IMR-90 (cell line): ENCODE measurements at regions not wholly inside any gene's neighbourhood (a gene's known extent, or its start where the extent isn't known, plus 50 kb on each side); places are given as distances from the start of the nearest gene placed in this dataset.

Experiments
- ATAC-seq: fragments of 200-7000 bp; cut with Tn5 transposase; 2 replicates; pipeline ENCODE4 v1.9.1; 2020; ENCODE audit warnings: low read depth, mild to moderate bottlenecking, moderate library complexity
- BruUV-seq: library from RNA; stranded (reverse); fragments of 400-500 nt; replicated peaks from 2 replicates; lab custom pipeline; 2021; lab: Mats Ljungman, UMichigan
- CTCF ChIA-PET: fragments of 300-600 bp; formaldehyde crosslinking; extraction: SDS; loops from one replicate; lab custom pipeline; 2021; ENCODE audit warnings: antibody characterized with exemption; lab: Yijun Ruan, JAX
- POLR2A ChIA-PET: fragments of 300-600 bp; sonication (Branson Sonifier 250); formaldehyde crosslinking; loops from one replicate; lab custom pipeline; 2022; ENCODE audit warnings: antibody characterized with exemption; ENCODE audit not compliant: unreplicated experiment; lab: Charles Lee
- DNase-seq: peaks from one replicate; pipeline ENCODE4 v3.0.0; 2013
- H2AFZ ChIP-seq: replicated peaks from 2 replicates; pipeline ENCODE3; 2013; ENCODE audit warnings: low read length, mild to moderate bottlenecking; ENCODE audit not compliant: poor library complexity
- H2AK5ac ChIP-seq: 2 replicates; pipeline ENCODE4 v1.6.1; 2013; ENCODE audit warnings: low read depth, low read length, inconsistent platforms
- H2AK9ac ChIP-seq: replicated peaks from 2 replicates; pipeline ENCODE3; 2013; ENCODE audit warnings: mild to moderate bottlenecking, low read depth, low read length, moderate library complexity; ENCODE audit not compliant: poor library complexity
- H2BK120ac ChIP-seq: 2 replicates; pipeline ENCODE4 v1.6.1; 2013; ENCODE audit warnings: low read depth, low read length, inconsistent platforms
- H2BK15ac ChIP-seq: 3 replicates; pipeline ENCODE4 v1.6.1; 2013; ENCODE audit warnings: low read depth, low read length, inconsistent platforms
- H2BK20ac ChIP-seq: 2 replicates; pipeline ENCODE4 v1.6.1; 2013; ENCODE audit warnings: low read depth, mild to moderate bottlenecking, inconsistent platforms, low read length, moderate library complexity
- H2BK5ac ChIP-seq: 2 replicates; pipeline ENCODE4 v1.6.1; 2013; ENCODE audit warnings: mild to moderate bottlenecking, low read depth, low read length, inconsistent platforms; ENCODE audit not compliant: poor library complexity, severe bottlenecking
- H3K14ac ChIP-seq: replicated peaks from 2 replicates; pipeline ENCODE4 v1.6.1; 2013; ENCODE audit warnings: low read depth, low read length, inconsistent platforms
- H3K18ac ChIP-seq: 2 replicates; pipeline ENCODE4 v1.6.1; 2013; ENCODE audit warnings: low read depth, low read length, control low read depth
- H3K23ac ChIP-seq: 2 replicates; pipeline ENCODE4 v1.6.1; 2013; ENCODE audit warnings: low read depth, low read length, inconsistent platforms
- H3K27ac ChIP-seq: 2 replicates; pipeline ENCODE4 v1.5.1; 2013; ENCODE audit warnings: mild to moderate bottlenecking, control low read depth, low read length; ENCODE audit not compliant: insufficient read depth
- H3K27me3 ChIP-seq: 2 replicates; pipeline ENCODE4 v1.6.1; 2013; ENCODE audit warnings: low read length; ENCODE audit not compliant: control insufficient read depth, insufficient read depth
- H3K36me3 ChIP-seq: 2 replicates; pipeline ENCODE4 v1.6.1; 2013; ENCODE audit warnings: low read length, mixed read lengths; ENCODE audit not compliant: control insufficient read depth, insufficient read depth
- H3K4ac ChIP-seq: 2 replicates; pipeline ENCODE4 v1.6.1; 2013; ENCODE audit warnings: low read depth, low read length, inconsistent platforms
- H3K4me1 ChIP-seq: 2 replicates; pipeline ENCODE4 v1.6.1; 2013; ENCODE audit warnings: low read length, mixed read lengths; ENCODE audit not compliant: control insufficient read depth, insufficient read depth
- H3K4me2 ChIP-seq: 2 replicates; pipeline ENCODE4 v1.6.1; 2013; ENCODE audit warnings: low read depth, mild to moderate bottlenecking, control low read depth, low read length, moderate library complexity
- H3K4me3 ChIP-seq: 2 replicates; pipeline ENCODE4 v1.5.1; 2013; ENCODE audit warnings: low read depth, mild to moderate bottlenecking, control low read depth, low read length, moderate library complexity; ENCODE audit not compliant: insufficient read depth
- H3K56ac ChIP-seq: 2 replicates; pipeline ENCODE4 v1.6.1; 2013; ENCODE audit warnings: low read length, inconsistent platforms; ENCODE audit not compliant: insufficient read depth; ENCODE audit errors: extremely low read depth
- H3K79me1 ChIP-seq, 2 experiments: 2 replicates each; pipeline ENCODE4 v1.6.1; 2013; ENCODE audit warnings: low read length in 2 of 2, inconsistent platforms in 1 of 2, low read depth in 1 of 2
- H3K9ac ChIP-seq: 2 replicates; pipeline ENCODE4 v1.6.1; 2013; ENCODE audit warnings: low read depth, low read length, control low read depth
- H3K9me1 ChIP-seq: 2 replicates; pipeline ENCODE4 v1.6.1; 2013; ENCODE audit warnings: low read length, inconsistent platforms; ENCODE audit not compliant: insufficient read depth
- H3K9me3 ChIP-seq: 2 replicates; pipeline ENCODE4 v1.6.1; 2013; ENCODE audit warnings: low read length; ENCODE audit not compliant: control insufficient read depth, insufficient read depth
- H4K20me1 ChIP-seq: 2 replicates; pipeline ENCODE4 v1.6.1; 2013; ENCODE audit warnings: low read length, inconsistent platforms; ENCODE audit not compliant: insufficient read depth
- H4K5ac ChIP-seq: 2 replicates; pipeline ENCODE4 v1.6.1; 2013; ENCODE audit warnings: mild to moderate bottlenecking, low read depth, low read length, control low read depth
- H4K8ac ChIP-seq, 2 experiments: 2 replicates each; pipeline ENCODE4 v1.6.1; 2013; ENCODE audit warnings: low read depth in 2 of 2, low read length in 2 of 2, control low read depth in 1 of 2, inconsistent platforms in 1 of 2
- H4K91ac ChIP-seq: 2 replicates; pipeline ENCODE4 v1.6.1; 2013; ENCODE audit warnings: low read depth, low read length, inconsistent platforms; ENCODE audit not compliant: insufficient read depth
- WGBS, 2 experiments: methylation state at CpG; one replicate each; pipeline versions ENCODE4 v1.1.5 to v1.1.7; 2013; ENCODE audit warnings: missing lambda C conversion rate in 2 of 2; ENCODE audit not compliant: insufficient read length in 1 of 2; ENCODE audit errors: extremely low coverage in 2 of 2; 5-methylcytosine and 5-hydroxymethylcytosine counted together
- dilution Hi-C: fragments of 300-500 bp; cut with HindIII; formaldehyde crosslinking; loops from one replicate; pipeline ENCODE4 v1.14.3; 2018; ENCODE audit warnings: low sequenced_read_pairs; ENCODE audit not compliant: unreplicated experiment
- in situ Hi-C: fragments of 300-500 bp; cut with MboI; formaldehyde crosslinking; loops from 3 replicates; pipeline ENCODE4 v1.14.3; 2019; ENCODE audit warnings: low sequenced_read_pairs, inconsistent platforms, mixed read lengths
- intact Hi-C: fragments of 100-400 bp; cut with micrococcal nuclease; formaldehyde crosslinking; loops from 2 replicates; pipeline ENCODE4 v1.10.0; 2022
- TF ChIP-seq, protein P1 (sequence below): fragments of 150-350 bp; IDR thresholded peaks from 2 replicates; pipeline ENCODE4 v1.6.1; 2016; ENCODE audit warnings: low read depth, mild to moderate bottlenecking, low read length, moderate library complexity, borderline replicate concordance

DNA sequence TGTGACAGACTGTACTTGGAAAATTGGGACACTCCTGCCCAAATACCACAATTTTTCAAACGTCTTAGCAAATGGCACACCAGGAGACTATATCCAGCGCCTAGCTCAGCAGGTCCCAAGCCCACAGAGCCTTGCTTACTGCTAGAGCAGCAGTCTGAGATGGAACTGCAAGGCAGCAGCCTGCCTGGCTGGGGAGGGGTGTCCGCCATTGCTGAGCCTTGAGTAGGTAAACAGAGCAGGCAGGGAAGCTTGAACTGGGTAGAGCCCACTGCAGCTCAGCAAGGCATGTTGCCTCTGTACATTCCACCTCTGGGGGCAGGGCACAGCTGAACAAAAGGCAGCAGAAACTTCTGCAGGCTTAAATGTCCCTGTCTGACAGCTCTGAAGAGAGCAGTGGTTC lies 1003.3 kb upstream of the MAP3K7 start:
- Histone ChIP-seq H2AK9ac (no peak overlapping the region), H2AFZ (no peak overlapping the region), H3K27me3 (no peaks in the 10 kb centered on the region), H3K4me3 (no peak overlapping the region), H2BK5ac (no peak overlapping the region), H3K56ac (no peak overlapping the region), H4K20me1 (no peaks in the 10 kb centered on the region), H3K9me1 (no peaks in the 10 kb centered on the region), H2BK120ac (no peak overlapping the region), H2BK15ac (no peak overlapping the region), H3K14ac (no peak overlapping the region), H3K4ac (no peak overlapping the region), H3K4me2 (no peak overlapping the region), H4K91ac (no peak overlapping the region), H3K9me3 (no peaks in the 10 kb centered on the region), H3K9ac (no peak overlapping the region), H3K4me1 (no peaks in the 10 kb centered on the region), H3K23ac (no peak overlapping the region), H4K5ac (no peak overlapping the region), H3K27ac (no peak overlapping the region), H3K36me3 (no peaks in the 10 kb centered on the region), H2BK20ac (no peak overlapping the region), H3K18ac (no peak overlapping the region), H3K79me1 (no peaks in the 10 kb centered on the region), H2AK5ac (no peak overlapping the region), H4K8ac (no peak overlapping the region)
- dilution Hi-C loops, result no loop called here
- CTCF ChIA-PET, result no interaction called here
- TF ChIP-seq, protein P1, sequence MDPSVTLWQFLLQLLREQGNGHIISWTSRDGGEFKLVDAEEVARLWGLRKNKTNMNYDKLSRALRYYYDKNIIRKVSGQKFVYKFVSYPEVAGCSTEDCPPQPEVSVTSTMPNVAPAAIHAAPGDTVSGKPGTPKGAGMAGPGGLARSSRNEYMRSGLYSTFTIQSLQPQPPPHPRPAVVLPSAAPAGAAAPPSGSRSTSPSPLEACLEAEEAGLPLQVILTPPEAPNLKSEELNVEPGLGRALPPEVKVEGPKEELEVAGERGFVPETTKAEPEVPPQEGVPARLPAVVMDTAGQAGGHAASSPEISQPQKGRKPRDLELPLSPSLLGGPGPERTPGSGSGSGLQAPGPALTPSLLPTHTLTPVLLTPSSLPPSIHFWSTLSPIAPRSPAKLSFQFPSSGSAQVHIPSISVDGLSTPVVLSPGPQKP, result no peak
- no peak for DNase-seq
- 75% methylated on average over 1 of the region's 3 CpGs; no CpG with 5 or more reads in 1 of the 2 experiments for WGBS, 2 experiments
- no peak for ATAC-seq
- POLR2A ChIA-PET, result no interaction called here
- no TSS peak for BruUV-seq
- in situ Hi-C loops, result no loop called here
- intact Hi-C loops, result no loop called here
